Kidney (tissue), 13 donors: ENCODE measurements at regions not wholly inside any gene's neighbourhood (a gene's known extent, or its start where the extent isn't known, plus 50 kb on each side); places are given as distances from the start of the nearest gene placed in this dataset.

Experiments used
- DNase-seq, 5 donors: peaks; one replicate each; pipeline ENCODE4 v3.0.0-alpha.2; 2013 to 2020
- FAIRE-seq: peaks from 2 replicates; lab custom pipeline; 2012; peaks lifted over from hg19 to GRCh38; lab: Jason Lieb, UNC
- H3K27ac ChIP-seq, 2 donors: one replicate each; pipeline ENCODE4 v1.7.0; 2013; ENCODE audit warnings: low read depth in 2 of 2, low read length in 2 of 2, inconsistent platforms in 1 of 2
- H3K27me3 ChIP-seq: one replicate; pipeline ENCODE4 v1.7.1; 2013; ENCODE audit warnings: low read length, inconsistent platforms; ENCODE audit not compliant: control insufficient read depth, insufficient read depth
- H3K36me3 ChIP-seq, 3 donors: one replicate each; pipeline versions ENCODE4 v1.7.0 to v1.7.1; 2013; ENCODE audit warnings: low read length in 3 of 3, control low read depth in 1 of 3, inconsistent platforms in 1 of 3; ENCODE audit not compliant: insufficient read depth in 3 of 3, control insufficient read depth in 2 of 3
- H3K4me1 ChIP-seq, 3 donors: one replicate each; pipeline versions ENCODE4 v1.7.0 to v1.7.1; 2013; ENCODE audit warnings: low read length in 3 of 3, inconsistent platforms in 1 of 3, low read depth in 1 of 3; ENCODE audit not compliant: control insufficient read depth in 2 of 3, insufficient read depth in 2 of 3
- H3K4me3 ChIP-seq, 3 donors: one replicate each; pipeline versions ENCODE4 v1.7.0 to v1.8.1; 2013; ENCODE audit warnings: low read length in 3 of 3, control low read depth in 1 of 3, inconsistent platforms in 1 of 3
- H3K9ac ChIP-seq, 3 donors: one replicate each; pipeline versions ENCODE4 v1.7.0 to v1.7.1; 2013; ENCODE audit warnings: low read length in 3 of 3, control low read depth in 1 of 3, inconsistent platforms in 1 of 3
- H3K9me3 ChIP-seq, 3 donors: one replicate each; pipeline versions ENCODE4 v1.7.0 to v1.7.1; 2013; ENCODE audit warnings: low read length in 3 of 3, control low read depth in 1 of 3, inconsistent platforms in 1 of 3; ENCODE audit not compliant: control insufficient read depth in 2 of 3, insufficient read depth in 1 of 3
- intact Hi-C: fragments of 100-400 bp; cut with DNase I; formaldehyde crosslinking; loops from one replicate; pipeline ENCODE4 v1.11.1; 2022
- TF ChIP-seq, protein P1 (sequence below): IDR thresholded peaks from 3 replicates; pipeline ENCODE4 v1.5.1; 2012; ENCODE audit warnings: mild to moderate bottlenecking, moderate library complexity, borderline replicate concordance; ENCODE audit not compliant: insufficient read depth; ENCODE audit errors: extremely low read depth
- donor health status: control.
- donor health status: control.
- donor health status: control.
- donor health status: control.
- donor health status: control.
- donor health status: DM: yes; HTN: yes; CAD: no.
- donor health status: Normal renal cell carcinoma (clear cell type).

DNA sequence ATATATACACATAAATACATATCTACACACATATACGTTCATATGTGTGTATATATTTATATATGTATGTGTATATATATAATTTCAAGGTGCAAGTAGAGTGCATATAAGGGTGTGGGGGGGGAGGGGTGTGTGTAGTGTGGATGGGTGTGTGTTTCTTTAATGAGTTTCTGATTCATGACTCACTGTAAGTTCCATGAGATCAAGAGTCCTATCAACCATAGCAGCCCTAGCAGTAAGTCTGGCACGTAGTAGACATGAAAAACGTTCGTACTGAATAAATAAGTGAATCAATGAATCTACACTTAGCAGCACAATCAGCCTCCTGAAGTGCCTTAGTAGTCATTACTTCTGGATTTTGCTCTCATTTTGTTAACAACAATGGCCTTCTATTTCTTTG is 61.9 kb upstream of the KRTAP11-1 start:
- no peaks in the 10 kb centered on the region for H3K36me3 ChIP-seq
- no peaks in the 10 kb centered on the region for H3K4me1 ChIP-seq
- H3K27me3 ChIP-seq: no peaks in the 10 kb centered on the region
- TF ChIP-seq, protein P1, sequence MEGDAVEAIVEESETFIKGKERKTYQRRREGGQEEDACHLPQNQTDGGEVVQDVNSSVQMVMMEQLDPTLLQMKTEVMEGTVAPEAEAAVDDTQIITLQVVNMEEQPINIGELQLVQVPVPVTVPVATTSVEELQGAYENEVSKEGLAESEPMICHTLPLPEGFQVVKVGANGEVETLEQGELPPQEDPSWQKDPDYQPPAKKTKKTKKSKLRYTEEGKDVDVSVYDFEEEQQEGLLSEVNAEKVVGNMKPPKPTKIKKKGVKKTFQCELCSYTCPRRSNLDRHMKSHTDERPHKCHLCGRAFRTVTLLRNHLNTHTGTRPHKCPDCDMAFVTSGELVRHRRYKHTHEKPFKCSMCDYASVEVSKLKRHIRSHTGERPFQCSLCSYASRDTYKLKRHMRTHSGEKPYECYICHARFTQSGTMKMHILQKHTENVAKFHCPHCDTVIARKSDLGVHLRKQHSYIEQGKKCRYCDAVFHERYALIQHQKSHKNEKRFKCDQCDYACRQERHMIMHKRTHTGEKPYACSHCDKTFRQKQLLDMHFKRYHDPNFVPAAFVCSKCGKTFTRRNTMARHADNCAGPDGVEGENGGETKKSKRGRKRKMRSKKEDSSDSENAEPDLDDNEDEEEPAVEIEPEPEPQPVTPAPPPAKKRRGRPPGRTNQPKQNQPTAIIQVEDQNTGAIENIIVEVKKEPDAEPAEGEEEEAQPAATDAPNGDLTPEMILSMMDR: no peak
- no peak overlapping the region for H3K9ac ChIP-seq
- intact Hi-C loops: no loop called here
- DNase-seq: no peak
- FAIRE-seq: no peak
- H3K4me3 ChIP-seq: no peak overlapping the region
- no peaks in the 10 kb centered on the region for H3K9me3 ChIP-seq
- no peak overlapping the region for H3K27ac ChIP-seq

DNA sequence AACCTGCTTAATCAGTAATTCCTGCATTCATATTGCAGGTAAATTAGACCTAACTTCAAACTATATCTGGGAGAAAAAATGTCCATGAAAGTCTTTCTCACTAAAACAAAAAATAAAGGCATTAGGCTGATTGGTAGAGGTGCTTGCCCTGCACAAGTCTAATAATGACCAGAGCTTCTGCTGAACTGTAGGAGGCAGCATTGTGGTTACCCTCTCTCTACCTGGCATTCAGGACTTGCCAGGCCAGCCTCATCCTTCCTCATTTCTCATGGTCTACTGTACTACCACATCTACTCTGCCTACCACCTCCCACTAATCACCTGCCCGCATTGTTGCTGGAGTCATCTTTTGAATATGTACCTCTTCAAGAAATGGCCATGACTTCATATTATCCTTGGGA is 60.8 kb upstream of the KRTAP11-1 start:
- Histone ChIP-seq H3K27ac (no peak overlapping the region), H3K9me3 (no peaks in the 10 kb centered on the region), H3K4me1 (no peaks in the 10 kb centered on the region), H3K4me3 (no peak overlapping the region), H3K36me3 (no peaks in the 10 kb centered on the region), H3K9ac (no peak overlapping the region), H3K27me3 (no peaks in the 10 kb centered on the region)
- DNase-seq: no peak
- FAIRE-seq: no peak
- intact Hi-C loops: no loop called here
- TF ChIP-seq, protein P1: no peak

DNA sequence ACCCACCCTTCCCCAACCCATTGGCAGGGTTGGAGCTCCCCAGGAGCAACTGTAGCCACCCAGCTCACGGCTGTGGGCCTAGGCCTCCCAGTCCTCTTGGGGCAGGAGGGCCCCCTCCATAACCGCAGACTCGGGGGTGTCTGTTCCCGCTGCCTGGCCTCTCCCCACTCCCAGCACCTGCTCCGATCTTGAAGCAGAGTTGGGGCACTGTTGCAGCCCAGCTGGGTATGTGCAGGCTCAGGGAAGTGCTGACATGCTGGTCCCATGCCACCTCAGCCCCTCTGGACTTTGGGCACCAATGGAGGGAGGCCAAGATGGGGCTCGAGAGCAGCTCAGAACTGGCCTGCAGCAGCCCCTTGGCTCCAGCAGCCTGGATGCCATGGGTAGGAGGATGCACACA is 54.8 kb upstream of the KRTAP11-1 start:
- TF ChIP-seq, protein P1: no peak
- Histone ChIP-seq H3K27me3 (no peaks in the 10 kb centered on the region), H3K4me1 (no peaks in the 10 kb centered on the region), H3K9me3 (no peaks in the 10 kb centered on the region), H3K27ac (no peak overlapping the region), H3K9ac (no peak overlapping the region), H3K4me3 (no peak overlapping the region), H3K36me3 (no peaks in the 10 kb centered on the region)
- DNase-seq (peak in 1 of 5 donors; percentile 61), FAIRE-seq (no peak)
- intact Hi-C loops: no loop called here

DNA sequence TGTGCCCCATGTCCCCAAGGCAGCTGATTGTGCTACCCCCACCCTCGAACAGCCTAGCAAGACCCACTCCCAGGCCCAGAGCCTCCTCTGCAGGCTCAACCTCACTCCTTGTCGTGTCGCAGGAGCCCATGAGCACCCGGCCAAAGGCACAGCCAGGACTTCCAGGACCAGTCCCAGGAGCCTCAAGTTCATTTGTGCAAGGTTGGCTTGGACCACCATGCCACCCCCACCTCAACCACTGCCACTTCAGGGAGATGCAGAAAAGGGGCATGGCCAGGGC is 54.4 kb upstream of the KRTAP11-1 start:
- intact Hi-C loops: no loop called here
- TF ChIP-seq, protein P1: no peak
- no peak for FAIRE-seq

More for the DNA sequence above, 54.4 kb upstream of the KRTAP11-1 start:
- H3K9me3 ChIP-seq: no peaks in the 10 kb centered on the region
- H3K4me3 ChIP-seq: no peak overlapping the region
- no peaks in the 10 kb centered on the region for H3K4me1 ChIP-seq
- no peak for DNase-seq
- H3K27me3 ChIP-seq: no peaks in the 10 kb centered on the region
- H3K9ac ChIP-seq: no peak overlapping the region
- no peaks in the 10 kb centered on the region for H3K36me3 ChIP-seq
- no peak overlapping the region for H3K27ac ChIP-seq
